Fibroblast of skin of back (primary cell): ENCODE measurements at regions not wholly inside any gene's neighbourhood (a gene's known extent, or its start where the extent isn't known, plus 50 kb on each side); places are given as distances from the start of the nearest gene placed in this dataset.
A peak's percentile ranks its signal among the peaks of the same experiment; 100 is the strongest.
"Not testable (repeated sequence)": the region's sequence is repeated elsewhere in the genome, so short reads cannot be mapped to it uniquely, and the experiment has no call there.

Source experiments
- DNase-seq: peaks from one replicate; pipeline ENCODE4 v3.0.0-alpha.2; 2013

- no peak for DNase-seq
Observed at GRCh38 chr1:214143006-214143992, 137.7 kb upstream of the SMYD2 start.

- DNase-seq, result not testable (repeated sequence)
Observed at GRCh38 chr1:214144521-214144920, 136.4 kb upstream of the SMYD2 start.

GRCh38 chr1:214146523-214146922 is 134.4 kb upstream of the SMYD2 start:
- no peak for DNase-seq

GRCh38 chr1:214154596-214155292 is 126.2 kb upstream of the SMYD2 start:
- no peak for DNase-seq

- no peak for DNase-seq
Observed at GRCh38 chr1:214155987-214156625, 124.9 kb upstream of the SMYD2 start.

- no peak for DNase-seq
Observed at GRCh38 chr1:214164173-214164572, 116.8 kb upstream of the SMYD2 start.

- DNase-seq, result no peak
Observed at GRCh38 chr1:214165850-214166374, 115.0 kb upstream of the SMYD2 start.

- no peak for DNase-seq
Observed at GRCh38 chr1:214174508-214175199, 106.3 kb upstream of the SMYD2 start.

GRCh38 chr1:214178102-214178501 is 102.9 kb upstream of the SMYD2 start:
- no peak for DNase-seq

GRCh38 chr1:214184992-214185391 is 96.0 kb upstream of the SMYD2 start:
- no peak for DNase-seq

GRCh38 chr1:214186103-214186824 is 94.7 kb upstream of the SMYD2 start:
- DNase-seq, result no peak

- no peak for DNase-seq
Observed at GRCh38 chr1:214187121-214187900, 93.6 kb upstream of the SMYD2 start.

GRCh38 chr1:214187933-214188332 is 93.0 kb upstream of the SMYD2 start:
- DNase-seq, result no peak

GRCh38 chr1:214188835-214189234 is 92.1 kb upstream of the SMYD2 start:
- DNase-seq, result no peak

- peak; percentile 12 for DNase-seq
Observed at GRCh38 chr1:214192825-214193643, 87.9 kb upstream of the SMYD2 start.

GRCh38 chr1:214193691-214194090 is 87.3 kb upstream of the SMYD2 start:
- DNase-seq, result no peak

GRCh38 chr1:214198571-214198970 is 82.4 kb upstream of the SMYD2 start:
- DNase-seq, result no peak

- DNase-seq, result no peak
Observed at GRCh38 chr1:214199585-214199984, 81.4 kb upstream of the SMYD2 start.

GRCh38 chr1:214202992-214203391 is 78.0 kb upstream of the SMYD2 start:
- no peak for DNase-seq

GRCh38 chr1:214205053-214205452 is 75.9 kb upstream of the SMYD2 start:
- no peak for DNase-seq
